Activated CD8-positive, alpha-beta memory T cell treated with anti-CD3 and anti-CD28 coated beads, Interleukin-2, amount 50 U/mL, for 24 hours (primary cell): ENCODE measurements at regions not wholly inside any gene's neighbourhood (a gene's known extent, or its start where the extent isn't known, plus 50 kb on each side); places are given as distances from the start of the nearest gene placed in this dataset.

ENCODE experiments used
- DNase-seq: peaks from one replicate; pipeline ENCODE4 v3.0.0-alpha.2; 2020; ENCODE audit errors: extremely low read depth

- no peak for DNase-seq
These were observed 240.4 kb downstream of the KLF6 start for GRCh38 chr10:3544561-3544960.

- no peak for DNase-seq
These were observed 242.8 kb downstream of the KLF6 start for GRCh38 chr10:3542185-3542611.

- no peak for DNase-seq
These were observed 245.2 kb downstream of the KLF6 start for GRCh38 chr10:3539696-3540383.

- DNase-seq, result no peak
These were observed 246.1 kb downstream of the KLF6 start for GRCh38 chr10:3538656-3539531.

GRCh38 chr10:3538291-3538655, 246.7 kb downstream of the KLF6 start:
- DNase-seq, result no peak

GRCh38 chr10:3537518-3537917, 247.5 kb downstream of the KLF6 start:
- DNase-seq, result no peak

GRCh38 chr10:3535001-3535400, 250.0 kb downstream of the KLF6 start:
- DNase-seq, result no peak

- DNase-seq, result no peak
These were observed 250.6 kb downstream of the KLF6 start for GRCh38 chr10:3534433-3534832.

- DNase-seq, result no peak
These were observed 251.7 kb downstream of the KLF6 start for GRCh38 chr10:3533296-3533695.

GRCh38 chr10:3532644-3533043, 252.4 kb downstream of the KLF6 start:
- DNase-seq, result no peak

GRCh38 chr10:3531670-3532069, 253.3 kb downstream of the KLF6 start:
- DNase-seq, result no peak

- DNase-seq, result no peak
These were observed 254.0 kb downstream of the KLF6 start for GRCh38 chr10:3530783-3531645.

- no peak for DNase-seq
These were observed 254.7 kb downstream of the KLF6 start for GRCh38 chr10:3530346-3530745.

- DNase-seq, result no peak
These were observed 255.3 kb downstream of the KLF6 start for GRCh38 chr10:3529691-3530090.

- no peak for DNase-seq
These were observed 256.1 kb downstream of the KLF6 start for GRCh38 chr10:3528823-3529403.

GRCh38 chr10:3528271-3528670, 256.7 kb downstream of the KLF6 start:
- no peak for DNase-seq

GRCh38 chr10:3527869-3528268, 257.1 kb downstream of the KLF6 start:
- DNase-seq, result no peak

GRCh38 chr10:3526727-3527501, 258.1 kb downstream of the KLF6 start:
- DNase-seq, result no peak

- DNase-seq, result no peak
These were observed 259.1 kb downstream of the KLF6 start for GRCh38 chr10:3525832-3526449.

- no peak for DNase-seq
These were observed 260.7 kb downstream of the KLF6 start for GRCh38 chr10:3524086-3524960.
